Upper lobe of left lung (tissue), 6 donors: ENCODE measurements at regions not wholly inside any gene's neighbourhood (a gene's known extent, or its start where the extent isn't known, plus 50 kb on each side); places are given as distances from the start of the nearest gene placed in this dataset.

Experiments
- ATAC-seq, 2 donors: fragments of 200-7000 bp; cut with Tn5 transposase; one replicate each; pipeline ENCODE4 v1.9.1; 2022; ENCODE audit warnings: mild to moderate bottlenecking in 2 of 2, moderate library complexity in 2 of 2; ENCODE audit not compliant: low FRiP score in 2 of 2
- DNase-seq, 2 donors: peaks; one replicate each; pipeline ENCODE4 v3.0.0-alpha.2; 2019 to 2020
- H3K27ac ChIP-seq, 4 donors: fragments of 200-600 bp; sonication (generic); one replicate each; pipeline ENCODE4 v1.5.1; 2016 to 2019
- H3K27me3 ChIP-seq, 4 donors: fragments of 200-600 bp; sonication (generic); one replicate each; pipeline ENCODE4 v1.5.1; 2017 to 2019
- H3K36me3 ChIP-seq, 4 donors: fragments of 200-600 bp; sonication (generic); one replicate each; pipeline ENCODE4 v1.5.1; 2016 to 2019
- H3K4me1 ChIP-seq, 4 donors: fragments of 200-600 bp; sonication (generic); one replicate each; pipeline ENCODE4 v1.5.1; 2018 to 2019
- H3K4me3 ChIP-seq, 4 donors: fragments of 200-600 bp; sonication (generic); one replicate each; pipeline ENCODE4 v1.5.1; 2017 to 2019; ENCODE audit warnings: mild to moderate bottlenecking in 2 of 4, moderate library complexity in 1 of 4
- H3K9me3 ChIP-seq, 4 donors: fragments of 200-600 bp; sonication (generic); one replicate each; pipeline ENCODE4 v1.5.1; 2018 to 2019
- CTCF ChIP-seq, 6 experiments: fragments of 450-650 bp in 4 of 6; fragments of 200-600 bp in 2 of 6; sonication (generic) in 2 of 6; IDR thresholded peaks; one replicate each; pipeline ENCODE4 v1.5.1; 2016 to 2019; ENCODE audit warnings: antibody characterized with exemption in 6 of 6
- EP300 ChIP-seq, 4 donors: sonication (generic); formaldehyde crosslinking; IDR thresholded peaks; one replicate each; pipeline ENCODE4 v1.5.1; 2017; ENCODE audit warnings: antibody characterized with exemption in 4 of 4, control low read depth in 2 of 4
- POLR2A ChIP-seq, 4 donors: fragments of 450-650 bp; IDR thresholded peaks; one replicate each; pipeline ENCODE4 v1.5.1; 2016 to 2017; ENCODE audit warnings: antibody characterized with exemption in 4 of 4, mild to moderate bottlenecking in 2 of 4
- POLR2AphosphoS5 ChIP-seq, 2 donors: sonication (generic); formaldehyde crosslinking; IDR thresholded peaks; one replicate each; pipeline ENCODE4 v1.5.1; 2017; ENCODE audit warnings: antibody characterized with exemption in 2 of 2
- whole genome bisulfite sequencing, 2 donors: methylation state at CpG; one replicate each; pipeline ENCODE4 v1.1.5; 2017 to 2018; 5-methylcytosine and 5-hydroxymethylcytosine counted together
- donor health status: DM: no; HTN: no; CAD: no; lungs with moderate emphysema.
- donor health status: DM: no; HTN: yes; CAD: no; lungs with severe emphysema.

- no peak overlapping the region for H3K27ac ChIP-seq
- no peak for DNase-seq
- H3K4me3 ChIP-seq, result no peak overlapping the region
- H3K27me3 ChIP-seq, result no peaks in the 10 kb centered on the region
- 79 to 95% methylated on average over 3 of the region's 3 CpGs for WGBS, 2 donors
- no peaks in the 10 kb centered on the region for H3K36me3 ChIP-seq
- H3K9me3 ChIP-seq, result no peaks in the 10 kb centered on the region
- TF ChIP-seq POLR2A (IDR thresholded peaks at IDR 0.05), result no peak
- no peak for TF ChIP-seq CTCF (IDR thresholded peaks at IDR 0.05)
- no peak for TF ChIP-seq POLR2AphosphoS5 (IDR thresholded peaks at IDR 0.05)
- TF ChIP-seq EP300 (IDR thresholded peaks at IDR 0.05), result no peak
- no peak for ATAC-seq
- no peaks in the 10 kb centered on the region for H3K4me1 ChIP-seq
Measured at GRCh38 chr5:126065061-126065460, 358.1 kb upstream of the GRAMD2B start.

GRCh38 chr5:126066836-126067235 lies 356.4 kb upstream of the GRAMD2B start:
- DNase-seq (no peak), ATAC-seq (no peak)
- H3K9me3 ChIP-seq, result no peaks in the 10 kb centered on the region
- 73 to 76% methylated on average over 4 of the region's 4 CpGs for WGBS, 2 donors
- H3K27me3 ChIP-seq, result no peaks in the 10 kb centered on the region
- H3K27ac ChIP-seq, result no peak overlapping the region
- no peaks in the 10 kb centered on the region for H3K4me1 ChIP-seq
- H3K4me3 ChIP-seq, result no peak overlapping the region
- TF ChIP-seq CTCF (IDR thresholded peaks at IDR 0.05) (no peak), POLR2A (IDR thresholded peaks at IDR 0.05) (no peak), EP300 (IDR thresholded peaks at IDR 0.05) (no peak), POLR2AphosphoS5 (IDR thresholded peaks at IDR 0.05) (no peak)
- H3K36me3 ChIP-seq, result no peaks in the 10 kb centered on the region

GRCh38 chr5:126067404-126067803 lies 355.8 kb upstream of the GRAMD2B start:
- TF ChIP-seq POLR2AphosphoS5 (IDR thresholded peaks at IDR 0.05) (no peak), POLR2A (IDR thresholded peaks at IDR 0.05) (no peak), CTCF (IDR thresholded peaks at IDR 0.05) (no peak), EP300 (IDR thresholded peaks at IDR 0.05) (no peak)
- 86 to 91% methylated on average over 2 of the region's 2 CpGs for whole genome bisulfite sequencing, 2 donors
- DNase-seq, result no peak

GRCh38 chr5:126069329-126069728 lies 353.9 kb upstream of the GRAMD2B start:
- no peak for DNase-seq
- H3K36me3 ChIP-seq, result no peaks in the 10 kb centered on the region
- 60 to 69% methylated on average over 3 of the region's 3 CpGs for WGBS, 2 donors
- ATAC-seq, result no peak
- TF ChIP-seq POLR2A (IDR thresholded peaks at IDR 0.05) (no peak), EP300 (IDR thresholded peaks at IDR 0.05) (no peak), POLR2AphosphoS5 (IDR thresholded peaks at IDR 0.05) (no peak), CTCF (IDR thresholded peaks at IDR 0.05) (no peak)
- no peaks in the 10 kb centered on the region for H3K27me3 ChIP-seq
- H3K4me1 ChIP-seq, result no peaks in the 10 kb centered on the region
- H3K27ac ChIP-seq, result no peak overlapping the region
- peaks cover 0 to 12% (median 4%) of the 10 kb centered on the region in 4 donors for H3K9me3 ChIP-seq
- no peak overlapping the region for H3K4me3 ChIP-seq

More at GRCh38 chr5:126067404-126067803, 355.8 kb upstream of the GRAMD2B start:
- ATAC-seq, result no peak
- H3K27ac ChIP-seq, result no peak overlapping the region
- no peaks in the 10 kb centered on the region for H3K4me1 ChIP-seq
- H3K36me3 ChIP-seq, result no peaks in the 10 kb centered on the region
- H3K27me3 ChIP-seq, result no peaks in the 10 kb centered on the region
- H3K9me3 ChIP-seq, result no peaks in the 10 kb centered on the region
- H3K4me3 ChIP-seq, result no peak overlapping the region

GRCh38 chr5:126070481-126070880 lies 352.7 kb upstream of the GRAMD2B start:
- H3K4me3 ChIP-seq, result no peak overlapping the region
- TF ChIP-seq POLR2AphosphoS5 (IDR thresholded peaks at IDR 0.05) (no peak), POLR2A (IDR thresholded peaks at IDR 0.05) (no peak), EP300 (IDR thresholded peaks at IDR 0.05) (no peak), CTCF (IDR thresholded peaks at IDR 0.05) (no peak)
- WGBS, 2 donors, result 76 to 86% methylated on average over 2 of the region's 2 CpGs
- no peak for ATAC-seq
- H3K9me3 ChIP-seq, result peaks cover 0 to 14% (median 4%) of the 10 kb centered on the region in 4 donors
- no peaks in the 10 kb centered on the region for H3K36me3 ChIP-seq
- H3K4me1 ChIP-seq, result no peaks in the 10 kb centered on the region
- H3K27me3 ChIP-seq, result no peaks in the 10 kb centered on the region
- H3K27ac ChIP-seq, result no peak overlapping the region
- no peak for DNase-seq
